Suprapubic skin (tissue), 4 donors: ENCODE measurements at regions not wholly inside any gene's neighbourhood (a gene's known extent, or its start where the extent isn't known, plus 50 kb on each side); places are given as distances from the start of the nearest gene placed in this dataset.

Source experiments
- DNase-seq, 2 donors: peaks; one replicate each; pipeline ENCODE4 v3.0.0-alpha.2; 2019; ENCODE audit warnings: low spot score in 2 of 2
- H3K27ac ChIP-seq: fragments of 200-600 bp; sonication (generic); one replicate; pipeline ENCODE4 v1.5.1; 2019
- H3K27me3 ChIP-seq: fragments of 200-600 bp; sonication (generic); one replicate; pipeline ENCODE4 v1.5.1; 2019
- H3K36me3 ChIP-seq: fragments of 200-600 bp; sonication (generic); one replicate; pipeline ENCODE4 v1.5.1; 2019
- H3K4me1 ChIP-seq: fragments of 200-600 bp; sonication (generic); one replicate; pipeline ENCODE4 v1.5.1; 2019
- H3K4me3 ChIP-seq: fragments of 200-600 bp; sonication (generic); one replicate; pipeline ENCODE4 v1.5.1; 2019; ENCODE audit warnings: mild to moderate bottlenecking
- H3K9me3 ChIP-seq: fragments of 200-600 bp; sonication (generic); one replicate; pipeline ENCODE4 v1.5.1; 2019
- CTCF ChIP-seq, 2 donors: fragments of 200-600 bp in 1 of 2; fragments of 450-650 bp in 1 of 2; sonication (generic) in 1 of 2; IDR thresholded peaks; one replicate each; pipeline ENCODE4 v1.5.1; 2016 to 2019; ENCODE audit warnings: antibody characterized with exemption in 2 of 2, mild to moderate bottlenecking in 1 of 2, moderate library complexity in 1 of 2
- EP300 ChIP-seq: sonication (generic); formaldehyde crosslinking; IDR thresholded peaks from one replicate; pipeline ENCODE4 v1.6.1; 2017; ENCODE audit warnings: antibody characterized with exemption
- POLR2A ChIP-seq, 2 donors: fragments of 450-650 bp; IDR thresholded peaks; one replicate each; pipeline ENCODE4 v1.6.1; 2017; ENCODE audit warnings: antibody characterized with exemption in 2 of 2, mild to moderate bottlenecking in 2 of 2, moderate library complexity in 2 of 2
- POLR2AphosphoS5 ChIP-seq, 3 donors: sonication (generic); formaldehyde crosslinking; IDR thresholded peaks; one replicate each; pipeline ENCODE4 v1.6.1; 2017; ENCODE audit warnings: antibody characterized with exemption in 3 of 3
- WGBS: methylation state at CpG from one replicate; pipeline ENCODE4 v1.1.5; 2018; 5-methylcytosine and 5-hydroxymethylcytosine counted together

- Histone ChIP-seq H3K27me3 (no peaks in the 10 kb centered on the region), H3K9me3 (no peaks in the 10 kb centered on the region), H3K4me1 (no peaks in the 10 kb centered on the region), H3K4me3 (no peak overlapping the region), H3K27ac (no peak overlapping the region), H3K36me3 (no peaks in the 10 kb centered on the region)
- TF ChIP-seq CTCF (IDR thresholded peaks at IDR 0.05), result no peak
- TF ChIP-seq EP300, result no peak
- TF ChIP-seq POLR2AphosphoS5 (IDR thresholded peaks at IDR 0.05), result no peak
- no peak for TF ChIP-seq POLR2A (IDR thresholded peaks at IDR 0.05)
- 73% methylated on average over 5 of the region's 5 CpGs for WGBS
- DNase-seq, result no peak
Observed at GRCh38 chr2:21270708-21271122, 146.9 kb downstream of the TDRD15 start.

GRCh38 chr2:21276163-21276562 lies 152.4 kb downstream of the TDRD15 start:
- H3K27me3 ChIP-seq, result no peaks in the 10 kb centered on the region
- no peaks in the 10 kb centered on the region for H3K9me3 ChIP-seq
- DNase-seq, result no peak
- H3K36me3 ChIP-seq, result no peaks in the 10 kb centered on the region
- WGBS, result 44% methylated on average over 15 of the region's 15 CpGs
- TF ChIP-seq CTCF (IDR thresholded peaks at IDR 0.05) (no peak), EP300 (no peak), POLR2AphosphoS5 (IDR thresholded peaks at IDR 0.05) (no peak), POLR2A (IDR thresholded peaks at IDR 0.05) (no peak)
- H3K4me1 ChIP-seq, result no peaks in the 10 kb centered on the region
- H3K4me3 ChIP-seq, result no peak overlapping the region
- no peak overlapping the region for H3K27ac ChIP-seq

- DNase-seq, result no peak
- Histone ChIP-seq H3K9me3 (no peaks in the 10 kb centered on the region), H3K36me3 (no peaks in the 10 kb centered on the region), H3K4me1 (no peaks in the 10 kb centered on the region), H3K27me3 (no peaks in the 10 kb centered on the region), H3K27ac (no peak overlapping the region), H3K4me3 (no peak overlapping the region)
- 79% methylated on average over 9 of the region's 9 CpGs for WGBS
- TF ChIP-seq POLR2A (IDR thresholded peaks at IDR 0.05) (no peak), POLR2AphosphoS5 (IDR thresholded peaks at IDR 0.05) (no peak), CTCF (IDR thresholded peaks at IDR 0.05) (no peak), EP300 (no peak)
Observed at GRCh38 chr2:21277068-21278056, 153.6 kb downstream of the TDRD15 start.

- H3K27me3 ChIP-seq, result no peaks in the 10 kb centered on the region
- TF ChIP-seq EP300, result no peak
- TF ChIP-seq CTCF (IDR thresholded peaks at IDR 0.05), result no peak
- TF ChIP-seq POLR2A (IDR thresholded peaks at IDR 0.05), result no peak
- TF ChIP-seq POLR2AphosphoS5 (IDR thresholded peaks at IDR 0.05), result no peak
- H3K4me1 ChIP-seq, result no peaks in the 10 kb centered on the region
- no peak for DNase-seq
- H3K27ac ChIP-seq, result no peak overlapping the region
- no peak overlapping the region for H3K4me3 ChIP-seq
- H3K36me3 ChIP-seq, result no peaks in the 10 kb centered on the region
- H3K9me3 ChIP-seq, result no peaks in the 10 kb centered on the region
- 78% methylated on average over 5 of the region's 5 CpGs for WGBS
Observed at GRCh38 chr2:21279525-21279924, 155.8 kb downstream of the TDRD15 start.

- WGBS, result 56% methylated on average over 4 of the region's 4 CpGs
Observed at GRCh38 chr2:21280793-21281192, 157.0 kb downstream of the TDRD15 start.

More at GRCh38 chr2:21280793-21281192, 157.0 kb downstream of the TDRD15 start:
- Histone ChIP-seq H3K27ac (no peak overlapping the region), H3K36me3 (no peaks in the 10 kb centered on the region), H3K4me3 (no peak overlapping the region), H3K27me3 (no peaks in the 10 kb centered on the region), H3K4me1 (no peaks in the 10 kb centered on the region), H3K9me3 (no peaks in the 10 kb centered on the region)
- TF ChIP-seq EP300 (no peak), CTCF (IDR thresholded peaks at IDR 0.05) (no peak), POLR2AphosphoS5 (IDR thresholded peaks at IDR 0.05) (no peak), POLR2A (IDR thresholded peaks at IDR 0.05) (no peak)
- no peak for DNase-seq
